Parathyroid adenoma (tissue), 2 donors: ENCODE measurements at regions not wholly inside any gene's neighbourhood (a gene's known extent, or its start where the extent isn't known, plus 50 kb on each side); places are given as distances from the start of the nearest gene placed in this dataset.
"Not testable (repeated sequence)": the region's sequence is repeated elsewhere in the genome, so short reads cannot be mapped to it uniquely, and the experiment has no call there.

Source experiments
- H2AFZ ChIP-seq: fragments of 300-600 bp; sonication (generic); one replicate; pipeline ENCODE4 v1.7.0; 2017; ENCODE audit warnings: antibody characterized with exemption, mild to moderate bottlenecking
- H3K27ac ChIP-seq: fragments of 300-600 bp; sonication (generic); one replicate; pipeline ENCODE4 v1.7.0; 2017
- H3K27me3 ChIP-seq: fragments of 300-600 bp; sonication (generic); one replicate; pipeline ENCODE4 v1.7.0; 2017; ENCODE audit warnings: low read length; ENCODE audit not compliant: control insufficient read depth, insufficient read depth
- H3K36me3 ChIP-seq: fragments of 300-600 bp; sonication (generic); one replicate; pipeline ENCODE4 v1.7.0; 2017; ENCODE audit warnings: low read length; ENCODE audit not compliant: control insufficient read depth, insufficient read depth
- H3K4me1 ChIP-seq: fragments of 300-600 bp; sonication (generic); one replicate; pipeline ENCODE4 v1.7.0; 2017; ENCODE audit warnings: control low read depth
- H3K4me2 ChIP-seq: fragments of 300-600 bp; sonication (generic); one replicate; pipeline ENCODE4 v1.7.0; 2017; ENCODE audit warnings: low read length
- H3K4me3 ChIP-seq: fragments of 300-600 bp; sonication (generic); one replicate; pipeline ENCODE4 v1.7.0; 2017; ENCODE audit warnings: low read depth, low read length
- H3K79me2 ChIP-seq: fragments of 300-600 bp; sonication (generic); one replicate; pipeline ENCODE4 v1.7.0; 2017; ENCODE audit warnings: control low read depth
- H3K9ac ChIP-seq: fragments of 300-600 bp; sonication (generic); one replicate; pipeline ENCODE4 v1.7.0; 2017; ENCODE audit warnings: mild to moderate bottlenecking
- H3K9me3 ChIP-seq: fragments of 300-600 bp; sonication (generic); one replicate; pipeline ENCODE4 v1.7.0; 2017; ENCODE audit warnings: low read length; ENCODE audit not compliant: control insufficient read depth
- TF ChIP-seq, protein P1 (sequence below): fragments of 300-600 bp; sonication (generic); IDR thresholded peaks from one replicate; pipeline ENCODE4 v1.7.0; 2017; ENCODE audit warnings: antibody characterized with exemption, mild to moderate bottlenecking
- donor health status: primary hyperparathyroidism.

DNA sequence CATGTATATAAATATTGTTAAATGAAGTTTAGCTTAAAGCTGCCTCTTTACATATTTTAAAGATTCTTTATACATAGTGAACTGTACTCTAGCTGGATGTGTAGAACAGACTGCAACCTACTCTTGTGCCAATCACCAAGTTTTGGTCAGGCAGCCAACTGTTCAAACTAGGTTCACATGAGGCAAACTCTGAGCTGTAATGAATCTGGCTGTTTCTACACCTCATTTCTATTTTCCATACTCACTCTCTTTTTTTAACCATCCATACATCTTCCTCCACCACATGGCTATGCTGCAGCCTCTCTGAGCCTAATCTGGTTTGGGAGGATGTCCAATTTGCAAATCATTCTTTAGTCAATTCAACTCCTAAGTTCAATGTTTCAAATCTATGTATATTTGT is 974.8 kb downstream of the CNTNAP5 start:
- no peak overlapping the region for H3K4me3 ChIP-seq
- TF ChIP-seq, protein P1, sequence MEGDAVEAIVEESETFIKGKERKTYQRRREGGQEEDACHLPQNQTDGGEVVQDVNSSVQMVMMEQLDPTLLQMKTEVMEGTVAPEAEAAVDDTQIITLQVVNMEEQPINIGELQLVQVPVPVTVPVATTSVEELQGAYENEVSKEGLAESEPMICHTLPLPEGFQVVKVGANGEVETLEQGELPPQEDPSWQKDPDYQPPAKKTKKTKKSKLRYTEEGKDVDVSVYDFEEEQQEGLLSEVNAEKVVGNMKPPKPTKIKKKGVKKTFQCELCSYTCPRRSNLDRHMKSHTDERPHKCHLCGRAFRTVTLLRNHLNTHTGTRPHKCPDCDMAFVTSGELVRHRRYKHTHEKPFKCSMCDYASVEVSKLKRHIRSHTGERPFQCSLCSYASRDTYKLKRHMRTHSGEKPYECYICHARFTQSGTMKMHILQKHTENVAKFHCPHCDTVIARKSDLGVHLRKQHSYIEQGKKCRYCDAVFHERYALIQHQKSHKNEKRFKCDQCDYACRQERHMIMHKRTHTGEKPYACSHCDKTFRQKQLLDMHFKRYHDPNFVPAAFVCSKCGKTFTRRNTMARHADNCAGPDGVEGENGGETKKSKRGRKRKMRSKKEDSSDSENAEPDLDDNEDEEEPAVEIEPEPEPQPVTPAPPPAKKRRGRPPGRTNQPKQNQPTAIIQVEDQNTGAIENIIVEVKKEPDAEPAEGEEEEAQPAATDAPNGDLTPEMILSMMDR: no peak
- no peaks in the 10 kb centered on the region for H3K79me2 ChIP-seq
- no peak overlapping the region for H3K9ac ChIP-seq
- H3K36me3 ChIP-seq: no peaks in the 10 kb centered on the region
- H3K27ac ChIP-seq: no peak overlapping the region
- no peaks in the 10 kb centered on the region for H3K4me1 ChIP-seq
- H3K9me3 ChIP-seq: no peaks in the 10 kb centered on the region
- H2AFZ ChIP-seq: no peak overlapping the region
- no peaks in the 10 kb centered on the region for H3K27me3 ChIP-seq
- no peak overlapping the region for H3K4me2 ChIP-seq

DNA sequence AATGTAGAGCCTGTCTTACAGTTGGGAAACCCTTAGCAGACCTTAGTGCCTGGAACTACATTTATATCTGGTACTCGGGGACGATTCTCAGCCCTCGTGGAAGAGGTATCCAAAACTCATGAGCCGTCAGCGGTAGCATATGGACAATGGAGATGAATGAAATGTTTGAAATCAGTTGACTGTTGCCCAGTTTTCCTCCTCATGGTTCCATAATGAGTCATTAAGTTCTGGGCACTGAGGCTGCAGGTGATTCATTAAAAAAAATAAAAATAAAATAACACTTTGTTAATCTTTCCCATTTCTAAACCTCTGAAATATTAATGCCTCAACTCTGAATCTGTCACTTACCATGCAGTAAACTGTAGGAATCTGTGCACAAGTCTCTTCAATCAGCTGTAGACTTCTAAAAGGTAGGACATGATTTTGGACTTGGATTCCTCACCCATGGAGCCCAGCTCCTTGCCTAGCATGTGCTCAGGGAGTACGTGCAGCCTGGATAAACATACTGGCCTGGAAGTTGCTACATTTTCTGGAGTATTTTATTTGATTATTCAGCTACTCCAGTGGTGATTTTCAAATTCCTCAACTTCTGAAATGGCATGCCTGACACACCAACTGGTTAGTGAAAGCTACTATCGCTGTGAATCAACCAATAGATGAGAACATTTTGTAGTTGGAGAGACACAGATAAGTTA is 979.2 kb downstream of the CNTNAP5 start:
- Histone ChIP-seq H2AFZ (no peak overlapping the region), H3K4me2 (no peak overlapping the region)
- TF ChIP-seq, protein P1: no peak

DNA sequence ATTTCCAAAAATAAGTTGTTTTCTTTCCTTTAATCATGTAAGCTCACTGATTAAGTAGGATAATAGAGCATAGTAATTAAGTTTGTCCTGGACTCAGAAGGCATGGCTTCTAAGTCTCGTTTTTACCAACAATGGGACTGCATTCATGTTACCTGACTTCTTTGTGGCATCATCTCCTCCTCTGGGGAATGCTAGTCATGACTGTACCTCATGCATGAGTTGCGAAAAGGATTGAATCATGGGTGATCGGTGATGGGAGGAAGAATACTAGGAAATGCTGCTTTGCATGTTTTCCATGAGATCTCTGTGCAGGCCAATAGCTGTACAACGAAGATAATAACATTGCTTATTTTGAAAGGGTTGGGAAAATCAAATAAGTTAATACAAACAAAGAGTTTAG is 981.6 kb downstream of the CNTNAP5 start:
- Histone ChIP-seq H3K27ac (no peak overlapping the region), H3K9me3 (no peaks in the 10 kb centered on the region), H3K4me1 (no peaks in the 10 kb centered on the region), H3K4me3 (no peak overlapping the region), H3K36me3 (no peaks in the 10 kb centered on the region), H3K79me2 (no peaks in the 10 kb centered on the region), H3K27me3 (no peaks in the 10 kb centered on the region), H3K4me2 (no peak overlapping the region), H3K9ac (no peak overlapping the region), H2AFZ (no peak overlapping the region)
- TF ChIP-seq, protein P1: no peak

More for the DNA sequence above, 979.2 kb downstream of the CNTNAP5 start:
- Histone ChIP-seq H3K4me3 (no peak overlapping the region), H3K36me3 (no peaks in the 10 kb centered on the region), H3K9ac (no peak overlapping the region), H3K79me2 (no peaks in the 10 kb centered on the region), H3K4me1 (no peaks in the 10 kb centered on the region), H3K27me3 (no peaks in the 10 kb centered on the region), H3K27ac (no peak overlapping the region), H3K9me3 (no peaks in the 10 kb centered on the region)

DNA sequence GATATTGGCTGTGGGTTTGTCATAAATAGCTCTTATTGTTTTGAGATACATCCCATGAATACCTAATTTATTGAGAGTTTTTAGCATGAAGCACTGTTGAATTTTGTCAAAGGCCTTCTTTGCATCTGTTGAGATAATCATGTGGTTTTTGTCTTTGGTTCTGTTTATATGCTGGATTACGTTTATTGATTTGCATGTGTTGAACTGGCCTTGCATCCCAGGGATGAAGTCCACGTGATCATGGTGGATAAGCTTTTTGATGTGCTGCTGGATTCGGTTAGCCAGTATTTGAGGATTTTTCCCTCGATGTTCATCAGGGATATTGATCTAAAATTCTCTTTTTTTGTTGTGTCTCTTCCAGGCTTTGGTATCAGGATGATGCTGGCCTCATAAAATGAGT is 1003.6 kb downstream of the CNTNAP5 start:
- not testable (repeated sequence) for H3K4me3 ChIP-seq, H3K27ac ChIP-seq, H3K9me3 ChIP-seq, H3K27me3 ChIP-seq, H3K36me3 ChIP-seq, H3K4me1 ChIP-seq, H3K4me2 ChIP-seq, H3K9ac ChIP-seq, H2AFZ ChIP-seq, H3K79me2 ChIP-seq

DNA sequence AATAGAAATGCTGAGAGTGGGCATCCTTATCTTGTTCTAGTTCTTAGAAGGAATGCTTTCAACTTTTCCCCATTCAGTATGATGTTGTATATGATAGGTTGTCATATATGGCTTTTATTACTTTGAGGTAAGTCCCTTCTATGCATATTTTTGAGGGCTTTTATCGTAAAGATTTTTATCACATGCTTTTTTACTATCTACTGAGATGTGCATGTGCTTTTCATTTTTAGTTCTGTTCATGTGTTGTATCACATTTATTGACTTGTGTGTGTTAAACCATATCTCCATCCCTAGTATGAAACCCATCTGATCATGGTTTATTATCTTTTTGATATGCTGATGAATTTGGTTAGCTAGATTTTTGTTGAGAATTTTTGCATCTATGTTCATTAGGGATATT is 1008.8 kb downstream of the CNTNAP5 start:
- Histone ChIP-seq H3K9me3 (no peaks in the 10 kb centered on the region), H2AFZ (no peak overlapping the region), H3K4me3 (no peak overlapping the region), H3K4me1 (no peaks in the 10 kb centered on the region), H3K79me2 (no peaks in the 10 kb centered on the region), H3K27me3 (no peaks in the 10 kb centered on the region), H3K4me2 (no peak overlapping the region), H3K36me3 (no peaks in the 10 kb centered on the region), H3K27ac (no peak overlapping the region), H3K9ac (no peak overlapping the region)
- TF ChIP-seq, protein P1: no peak
